Coronary artery (tissue), 2 donors: ENCODE measurements at regions not wholly inside any gene's neighbourhood (a gene's known extent, or its start where the extent isn't known, plus 50 kb on each side); places are given as distances from the start of the nearest gene placed in this dataset.

ENCODE experiments used
- DNase-seq: peaks from one replicate; pipeline ENCODE4 v3.0.0-alpha.2; 2017; ENCODE audit warnings: low spot score
- H3K27ac ChIP-seq, 2 donors: fragments of 200-600 bp; sonication (generic); one replicate each; pipeline ENCODE4 v1.5.1; 2016 to 2019
- H3K4me3 ChIP-seq: fragments of 200-600 bp; sonication (generic); 2 replicates; pipeline ENCODE4 v1.5.1; 2016; ENCODE audit warnings: mild to moderate bottlenecking, moderate library complexity
- CTCF ChIP-seq: fragments of 200-600 bp; sonication (generic); IDR thresholded peaks from one replicate; pipeline ENCODE4 v1.5.1; 2019; ENCODE audit warnings: antibody characterized with exemption

- no peak overlapping the region for H3K4me3 ChIP-seq
- DNase-seq, result no peak
- no peak for TF ChIP-seq CTCF
- no peak overlapping the region for H3K27ac ChIP-seq
Measured at GRCh38 chr14:53613404-53614253, 343.0 kb downstream of the BMP4 start.

- H3K27ac ChIP-seq, result no peak overlapping the region
- H3K4me3 ChIP-seq, result no peak overlapping the region
- DNase-seq, result no peak
- no peak for TF ChIP-seq CTCF
Measured at GRCh38 chr14:53610947-53611346, 345.7 kb downstream of the BMP4 start.

- TF ChIP-seq CTCF, result no peak
- Histone ChIP-seq H3K4me3 (no peak overlapping the region), H3K27ac (no peak overlapping the region)
- DNase-seq, result no peak
Measured at GRCh38 chr14:53609009-53609408, 347.6 kb downstream of the BMP4 start.

GRCh38 chr14:53608369-53608768 is 348.3 kb downstream of the BMP4 start:
- DNase-seq, result no peak
- Histone ChIP-seq H3K27ac (no peak overlapping the region), H3K4me3 (no peak overlapping the region)
- TF ChIP-seq CTCF, result no peak

GRCh38 chr14:53606203-53606602 is 350.4 kb downstream of the BMP4 start:
- DNase-seq, result no peak
- H3K27ac ChIP-seq, result no peak overlapping the region
- TF ChIP-seq CTCF, result no peak
- no peak overlapping the region for H3K4me3 ChIP-seq

GRCh38 chr14:53605562-53605961 is 351.1 kb downstream of the BMP4 start:
- Histone ChIP-seq H3K27ac (no peak overlapping the region), H3K4me3 (no peak overlapping the region)
- no peak for DNase-seq
- no peak for TF ChIP-seq CTCF

GRCh38 chr14:53603994-53604393 is 352.6 kb downstream of the BMP4 start:
- no peak for DNase-seq
- H3K27ac ChIP-seq, result no peak overlapping the region

More at GRCh38 chr14:53603994-53604393, 352.6 kb downstream of the BMP4 start:
- H3K4me3 ChIP-seq, result no peak overlapping the region
- no peak for TF ChIP-seq CTCF
